ENCODE measurements at regions not wholly inside any gene's neighbourhood (a gene's known extent, or its start where the extent isn't known, plus 50 kb on each side); places are given as distances from the start of the nearest gene placed in this dataset.

DNA sequence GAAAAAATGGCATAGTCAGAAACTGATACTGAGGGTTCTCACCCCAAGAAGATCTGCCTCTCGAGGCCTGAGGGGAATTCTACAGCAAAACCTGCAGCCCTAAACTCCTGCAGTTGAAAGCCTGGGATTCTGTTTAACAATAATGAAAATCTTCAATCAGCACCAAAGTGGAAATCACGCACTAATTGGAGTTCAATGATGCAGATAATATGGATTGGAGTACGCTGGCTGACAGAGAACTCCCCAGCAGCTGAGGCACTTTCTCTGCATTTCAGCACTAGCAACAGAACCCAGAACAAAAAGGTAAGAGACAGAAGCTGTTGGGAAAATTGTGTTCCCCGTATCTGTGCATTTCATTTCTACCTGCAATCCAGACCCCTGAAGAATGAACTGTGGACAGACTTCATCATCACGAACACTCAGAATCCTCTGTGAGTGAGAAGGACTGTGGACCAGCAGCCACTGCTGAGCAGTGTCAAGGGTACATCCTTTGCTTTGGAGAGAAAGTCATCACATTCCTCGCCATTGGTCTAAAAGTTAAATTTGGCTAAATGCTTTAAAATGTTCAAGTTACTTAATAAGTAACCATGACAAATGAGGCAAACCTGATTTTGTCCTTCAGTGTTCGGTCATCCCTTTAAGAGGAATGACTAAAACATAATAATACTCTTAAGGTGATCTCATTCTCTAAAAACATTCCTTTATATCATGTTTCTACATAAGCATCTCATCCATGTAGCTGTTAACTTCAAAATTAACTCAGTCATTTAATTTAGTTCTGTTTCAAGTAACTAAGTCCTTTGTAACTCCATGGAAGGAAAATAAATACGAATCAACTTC, 126.1 kb downstream of the GAS1 start:
- no TSS peak for BruUV-seq (replicated peaks)
- no peak for DNase-seq (ENCODE audit: extremely low read depth in 1 of 4, low spot score in 3 of 4)
- H3K9me1 ChIP-seq (ENCODE audit: control insufficient read depth, insufficient read depth, low read length): no peaks in the 10 kb centered on the region
- no peak for ATAC-seq
- no peaks in the 10 kb centered on the region for H3K9me3 ChIP-seq (replicated peaks; ENCODE audit: control insufficient read depth, insufficient read depth, low read depth, low read length)
- no peak overlapping the region for H3K27ac ChIP-seq (ENCODE audit: extremely low read depth, low read depth, low read length)
- in situ Hi-C loops (cut with MboI) (no loop called here), intact Hi-C loops (cut with micrococcal nuclease) (no loop called here)
- ChIA-PET POLR2A (no interaction called here), CTCF (ENCODE audit: low intra/inter-chr PET ratio) (no interaction called here)
- TF ChIP-seq CREBBP (IDR thresholded peaks at IDR 0.05; ENCODE audit: low read depth, low read length) (no peak), MYC (IDR thresholded peaks at IDR 0.05; ENCODE audit: low read depth, low read length) (no peak), MYC (CRISPR knock-in tag; IDR thresholded peaks at IDR 0.05; ENCODE audit: borderline replicate concordance, low read depth) (no peak), SRSF9 (IDR thresholded peaks at IDR 0.05; ENCODE audit: borderline replicate concordance, low read depth, low read length) (no peak), MXD1 (CRISPR knock-in tag; IDR thresholded peaks at IDR 0.05; ENCODE audit: borderline replicate concordance, poor library complexity, severe bottlenecking) (no peak), NCOR1 (IDR thresholded peaks at IDR 0.05) (no peak), FOS (IDR thresholded peaks at IDR 0.05; ENCODE audit: extremely low read depth, insufficient read length) (no peak), ARID1B (IDR thresholded peaks at IDR 0.05) (no peak), RFX1 (IDR thresholded peaks at IDR 0.05) (no peak), IRF1 (CRISPR knock-in tag; IDR thresholded peaks at IDR 0.05; ENCODE audit: borderline replicate concordance) (no peak), JUNB (CRISPR knock-in tag; conservative IDR thresholded peaks at IDR 0.05) (no peak), BRD4 (IDR thresholded peaks at IDR 0.05) (no peak)
- no peaks in the 10 kb centered on the region for H3K4me1 ChIP-seq (replicated peaks in 1 of 2; ENCODE audit: control insufficient read depth in 2 of 2, insufficient read depth in 2 of 2, low read length in 2 of 2)
- FAIRE-seq: no peak
- no peaks in the 10 kb centered on the region for H4K20me1 ChIP-seq (replicated peaks; ENCODE audit: control insufficient read depth, insufficient read depth, low read length)
- H3K9ac ChIP-seq (ENCODE audit: insufficient read depth in 1 of 2, low read depth in 2 of 2, low read length in 2 of 2): no peak overlapping the region
- no peak overlapping the region for H3K4me3 ChIP-seq
- no peak overlapping the region for H3K4me2 ChIP-seq (ENCODE audit: insufficient read depth, low read length)
- H3K27me3 ChIP-seq (ENCODE audit: control insufficient read depth in 2 of 2, insufficient read depth in 2 of 2, low read length in 2 of 2): no peaks in the 10 kb centered on the region
- 0% methylated on average over 8 of the region's 8 CpGs for WGBS (ENCODE audit: insufficient coverage, low coverage, missing lambda C conversion rate)
- no peak overlapping the region for H2AFZ ChIP-seq (ENCODE audit: low read depth, low read length)
- no peaks in the 10 kb centered on the region for H3K36me3 ChIP-seq (ENCODE audit: control insufficient read depth, insufficient read depth, low read length)
- H3K79me2 ChIP-seq (ENCODE audit: control insufficient read depth, insufficient read depth, low read length): no peaks in the 10 kb centered on the region

Measured in K562 (cell line).